ENCODE measurements at regions not wholly inside any gene's neighbourhood (a gene's known extent, or its start where the extent isn't known, plus 50 kb on each side); places are given as distances from the start of the nearest gene placed in this dataset.
"Not testable (repeated sequence)": the region's sequence is repeated elsewhere in the genome, so short reads cannot be mapped to it uniquely, and the experiment has no call there.

DNA sequence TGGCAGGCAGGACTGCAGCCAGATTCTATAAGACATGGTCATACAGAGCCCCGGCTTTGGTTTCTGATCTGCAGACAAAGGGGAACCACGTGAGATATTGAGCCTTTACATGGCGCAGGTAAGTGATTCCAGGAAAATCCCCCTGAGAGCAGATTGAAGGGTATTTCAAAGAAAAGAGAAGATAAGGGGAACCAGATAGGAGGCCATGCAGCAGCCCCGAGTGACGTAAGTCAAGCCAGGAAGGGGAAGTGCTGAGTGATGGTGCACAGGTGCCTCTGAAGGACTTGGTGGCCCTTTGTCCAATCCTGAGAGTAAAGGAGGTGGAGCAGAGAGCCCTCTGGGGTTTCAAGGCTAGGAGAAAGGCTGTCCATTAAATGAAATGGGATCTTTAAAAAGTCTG is 329.0 kb downstream of the ACTR3B start:
- DNase-seq = no peak

DNA sequence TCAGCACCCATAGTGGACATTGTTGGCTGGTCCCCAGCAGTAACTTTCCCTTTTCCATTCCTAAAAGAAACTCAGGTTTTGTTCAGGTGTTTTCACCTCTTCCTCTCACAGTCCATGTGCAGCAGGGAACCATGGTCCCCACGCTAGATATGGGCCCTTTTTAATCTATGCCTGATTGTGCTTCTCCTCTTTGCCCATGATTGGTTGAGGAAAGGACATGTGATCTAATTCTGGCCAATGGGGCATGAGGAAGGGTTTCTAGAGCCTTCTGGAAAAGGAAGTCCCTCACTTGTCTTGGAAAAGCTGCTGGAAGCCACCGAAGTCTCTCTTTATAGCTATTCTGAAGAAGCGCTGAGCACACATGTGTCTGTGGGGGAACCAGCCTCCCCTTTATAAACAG is 330.7 kb downstream of the ACTR3B start:
- DNase-seq = no peak

GRCh38 chr7:153090764-153091163 is 331.2 kb downstream of the ACTR3B start:
- DNase-seq = no peak

GRCh38 chr7:153091477-153091876 is 331.9 kb downstream of the ACTR3B start:
- DNase-seq = no peak

DNA sequence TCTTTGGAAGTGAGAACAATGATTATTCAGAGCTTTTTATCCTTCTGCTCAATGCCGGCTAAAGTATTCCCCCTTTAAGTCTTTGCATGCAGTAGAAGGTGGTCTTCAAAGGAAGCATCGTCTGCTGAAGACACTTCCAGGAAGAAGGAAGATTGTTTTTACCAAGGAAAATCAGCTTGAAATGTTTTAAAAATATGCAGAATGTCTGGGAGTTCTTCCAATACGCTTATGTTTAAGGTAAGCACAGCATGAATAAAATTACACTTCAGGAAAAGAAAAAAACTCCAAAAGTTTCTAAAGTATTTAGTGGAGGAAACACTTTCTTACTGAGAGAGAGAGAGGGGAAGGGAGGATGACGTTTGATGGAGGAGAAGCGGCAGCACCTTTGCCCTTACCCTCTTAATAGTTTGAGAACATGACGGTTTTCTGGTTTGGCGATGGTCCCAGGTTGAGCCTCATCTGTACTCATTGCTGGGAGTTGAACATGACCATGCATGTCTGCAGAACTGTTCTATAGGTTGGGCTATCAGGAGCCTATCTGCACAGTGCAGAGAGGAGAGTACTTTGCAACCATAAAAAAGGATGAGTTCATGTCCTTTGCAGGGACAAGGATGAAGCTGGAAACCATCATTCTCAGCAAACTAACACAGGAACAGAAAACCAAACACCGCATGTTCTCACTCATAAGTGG is 338.1 kb downstream of the ACTR3B start:
- no peak for DNase-seq

DNA sequence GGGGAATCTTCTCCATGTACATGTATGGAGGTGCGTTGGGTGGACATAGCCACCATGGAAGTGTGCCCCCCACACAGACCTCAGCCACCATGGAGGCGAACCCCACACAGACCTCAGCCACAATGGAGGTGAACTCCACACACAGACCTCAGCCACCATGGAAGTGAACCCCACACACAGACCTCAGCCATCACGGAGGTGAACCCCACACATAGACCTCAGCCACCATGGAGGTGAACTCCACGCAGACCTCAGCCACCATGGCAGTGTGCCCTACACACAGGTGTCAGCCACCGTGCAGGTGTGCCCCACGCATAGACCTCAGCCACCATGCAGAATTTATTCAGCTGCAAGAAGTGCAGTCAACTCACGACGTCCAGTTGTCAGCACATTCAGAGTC is 339.7 kb downstream of the ACTR3B start:
- DNase-seq = no peak

- DNase-seq = no peak
Observed at GRCh38 chr7:153100691-153101237, 341.2 kb downstream of the ACTR3B start.

- DNase-seq = no peak
Observed at GRCh38 chr7:153103202-153103601, 343.6 kb downstream of the ACTR3B start.

DNA sequence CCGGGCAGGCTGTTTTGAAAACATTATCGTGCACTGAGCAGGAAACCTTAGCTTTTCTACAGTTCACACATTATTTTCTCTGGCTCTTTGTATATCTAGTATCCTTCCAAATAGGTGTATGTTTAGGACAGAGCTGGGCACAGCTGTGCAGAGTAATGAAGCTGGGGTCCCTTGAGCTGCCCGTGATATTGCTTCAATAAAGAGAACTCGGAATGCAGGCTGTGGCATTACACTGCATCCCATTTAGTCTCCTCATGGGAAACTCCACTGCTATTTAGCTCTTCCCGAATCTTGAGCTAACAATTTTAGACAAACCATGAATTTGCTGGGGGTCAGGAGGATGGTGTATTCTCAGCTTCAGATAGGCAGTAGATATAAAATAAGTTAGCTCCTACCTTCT is 348.3 kb downstream of the ACTR3B start:
- DNase-seq = no peak

- DNase-seq = no peak
Observed at GRCh38 chr7:153109566-153109965, 350.0 kb downstream of the ACTR3B start.

- DNase-seq = no peak
Observed at GRCh38 chr7:153110606-153111005, 351.1 kb downstream of the ACTR3B start.

- not testable (repeated sequence) for DNase-seq
Observed at GRCh38 chr7:153122255-153122654, 362.7 kb downstream of the ACTR3B start.

- DNase-seq = no peak
Observed at GRCh38 chr7:153130052-153130451, 370.5 kb downstream of the ACTR3B start.

DNA sequence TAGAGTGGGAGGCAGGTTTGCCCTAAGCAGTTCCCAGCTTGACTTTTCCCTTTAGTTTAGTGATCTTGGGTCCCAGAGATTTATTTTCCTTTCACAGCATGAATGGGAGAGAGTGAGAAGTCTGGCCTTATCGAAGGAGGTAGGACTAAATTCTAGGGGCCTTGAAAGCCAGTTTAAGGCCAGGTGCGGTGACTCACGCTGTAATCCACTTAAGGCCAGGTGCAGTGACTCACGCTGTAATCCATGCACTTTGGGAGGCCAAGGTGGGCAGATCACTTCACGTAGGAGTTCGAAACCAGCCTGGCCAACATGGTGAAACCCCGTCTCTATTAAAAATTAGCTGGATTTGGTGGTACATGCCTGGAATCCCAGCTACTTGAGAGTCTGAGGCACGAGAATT is 392.2 kb downstream of the ACTR3B start:
- DNase-seq = no peak

DNA sequence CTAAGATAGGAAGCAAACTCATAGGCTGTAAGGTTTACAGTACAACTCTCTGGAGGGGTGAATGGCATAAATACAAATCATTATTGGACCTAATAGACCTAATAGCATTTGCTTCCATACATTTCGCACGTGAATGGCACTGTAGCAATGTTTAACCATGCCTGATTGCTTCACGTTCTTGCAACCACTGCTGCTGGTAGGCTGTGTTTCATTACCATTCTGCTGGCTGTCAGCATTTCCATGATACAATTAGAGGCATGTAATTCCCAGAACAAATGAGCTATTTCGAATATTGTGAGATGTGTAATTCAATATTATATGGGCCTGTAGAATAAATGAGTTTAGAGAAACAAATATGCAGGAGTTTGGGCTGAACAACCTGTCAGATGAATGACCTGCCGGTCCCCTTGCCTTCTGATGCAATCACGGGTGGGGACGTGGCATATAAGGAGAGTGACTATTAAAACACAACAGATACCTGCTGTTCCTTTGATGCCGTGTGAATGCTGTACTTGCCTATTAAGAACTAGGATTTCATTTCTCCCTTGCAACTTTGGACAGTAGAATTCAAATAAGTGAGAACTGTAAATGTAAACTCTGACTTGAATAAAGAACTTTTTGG is 393.4 kb downstream of the ACTR3B start:
- DNase-seq = no peak

GRCh38 chr7:153158149-153158548 is 398.6 kb downstream of the ACTR3B start:
- DNase-seq = no peak

DNA sequence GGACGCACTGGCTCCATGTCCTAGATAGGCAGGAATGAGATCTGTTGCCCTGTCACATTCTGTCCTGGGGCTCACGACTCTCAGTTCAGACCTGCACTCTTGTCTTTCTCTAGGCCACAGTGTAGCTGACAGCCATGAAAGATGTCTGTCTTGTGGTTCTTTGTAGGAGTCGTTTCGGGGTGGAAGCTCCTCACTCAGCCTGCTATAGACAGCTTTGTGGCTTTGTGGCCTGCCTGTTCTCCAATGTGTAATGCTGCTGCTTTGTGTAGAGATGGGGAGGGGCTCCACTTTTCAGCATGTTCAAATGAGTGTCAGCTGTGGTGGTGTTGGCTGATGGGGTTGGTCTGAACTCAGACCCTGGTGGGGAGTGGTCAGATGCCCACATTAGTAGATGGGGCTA is 410.7 kb downstream of the ACTR3B start:
- DNase-seq = no peak

DNA sequence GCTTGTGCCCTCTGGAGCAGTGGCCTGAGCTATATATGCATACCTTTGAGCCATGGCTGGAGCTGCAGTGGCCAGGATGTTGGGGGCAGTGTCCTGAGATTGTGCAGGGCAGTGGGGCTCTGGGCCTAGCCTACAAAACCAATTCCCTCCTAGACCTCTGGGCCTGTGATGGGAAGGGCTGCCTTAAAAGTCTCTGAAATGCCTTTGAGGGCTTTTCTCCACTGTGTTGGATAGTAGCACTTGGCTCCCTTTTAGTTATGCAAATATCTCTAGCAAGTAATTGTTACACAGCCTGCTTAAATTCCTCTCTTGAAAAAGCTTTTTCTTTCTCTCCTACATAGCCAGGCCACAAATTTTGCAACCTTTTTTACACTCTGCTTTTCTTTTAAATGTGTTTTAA is 426.4 kb downstream of the ACTR3B start:
- no peak for DNase-seq

DNA sequence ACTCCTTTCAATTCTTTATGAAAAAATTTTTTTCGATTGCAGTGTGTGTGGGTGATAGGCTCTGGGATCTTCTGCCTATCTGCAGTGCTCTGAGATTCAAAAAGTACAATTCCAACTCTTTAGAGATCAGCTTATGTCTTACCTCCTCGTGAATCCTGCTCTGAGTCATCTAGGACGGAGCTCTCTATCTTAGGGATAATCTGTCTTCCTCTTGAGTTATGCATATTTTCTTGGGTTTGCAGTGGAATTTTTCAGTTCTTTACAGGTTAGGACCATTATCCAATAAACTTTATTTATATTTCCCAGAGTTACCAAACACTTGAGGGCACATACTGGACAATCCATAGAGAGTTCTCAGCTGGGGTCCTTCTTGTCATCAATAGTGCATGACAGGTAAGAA is 428.6 kb downstream of the ACTR3B start:
- DNase-seq = no peak

- no peak for DNase-seq
Observed at GRCh38 chr7:153188630-153189029, 429.1 kb downstream of the ACTR3B start.

- DNase-seq = no peak
Observed at GRCh38 chr7:153190452-153190851, 430.9 kb downstream of the ACTR3B start.

DNA sequence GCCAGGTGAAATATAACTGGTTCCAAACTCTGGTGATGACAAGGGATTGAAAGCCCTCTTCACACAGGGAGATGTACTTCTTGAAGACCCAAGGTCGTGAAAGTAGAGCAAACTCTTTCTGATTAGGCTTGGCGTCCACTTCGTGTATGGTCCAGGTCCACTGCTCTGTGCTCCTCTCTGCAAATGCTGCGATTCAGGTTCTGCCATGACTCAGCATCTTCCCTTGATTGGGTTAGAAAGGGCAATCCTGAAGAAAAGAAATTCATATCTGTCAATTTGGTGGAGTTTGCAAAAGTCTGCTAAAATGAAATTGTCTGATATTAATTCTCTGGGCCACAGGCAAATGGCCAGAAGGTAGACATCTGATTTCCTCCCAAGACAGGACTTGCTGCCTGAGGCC is 431.4 kb downstream of the ACTR3B start:
- no peak for DNase-seq

DNA sequence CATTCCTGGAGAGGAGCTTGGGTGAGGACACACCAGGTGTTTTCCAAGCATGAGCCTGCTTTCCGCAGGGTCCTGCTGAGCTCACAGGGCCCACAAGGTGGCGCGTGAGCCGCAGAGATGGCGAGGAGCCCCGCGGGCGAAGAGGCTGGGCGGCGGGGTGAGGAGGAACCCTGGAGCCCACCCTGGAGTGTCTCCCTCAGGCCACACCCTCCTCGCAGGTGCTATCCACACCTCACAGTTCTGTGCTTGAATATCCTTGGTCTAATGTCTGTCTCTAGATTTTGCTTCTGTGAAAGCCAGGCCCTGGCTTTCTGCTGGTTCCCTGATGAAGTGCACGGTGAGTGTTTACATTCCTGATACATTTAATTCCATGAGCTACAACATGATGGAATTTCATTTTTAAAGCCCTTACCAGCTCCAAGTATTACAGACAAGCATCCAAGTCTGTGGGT is 433.6 kb downstream of the ACTR3B start:
- DNase-seq = peak; percentile 9

GRCh38 chr7:153217032-153217431 is 457.5 kb downstream of the ACTR3B start:
- no peak for DNase-seq

DNA sequence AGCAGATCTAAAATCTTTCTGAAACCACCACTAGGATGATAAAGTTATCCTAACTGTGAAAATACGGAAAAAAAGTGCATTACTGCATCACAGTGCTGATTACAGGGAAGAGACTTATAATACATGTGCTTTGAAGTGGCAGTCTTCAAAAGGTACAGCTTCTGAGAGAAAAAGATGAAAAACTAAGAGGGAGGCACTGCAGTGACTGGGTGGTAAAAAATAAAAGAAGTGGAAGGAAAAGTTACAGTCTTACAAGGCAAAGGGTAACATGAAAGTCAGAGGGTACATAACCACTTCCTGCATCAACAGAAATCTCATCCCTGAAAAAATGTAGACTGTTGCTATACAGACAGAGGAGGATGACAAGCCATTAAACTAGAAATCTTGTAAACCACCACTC is 465.3 kb downstream of the ACTR3B start:
- DNase-seq = no peak

Data from GDM1 (cell line).